LNCAP (cell line): ENCODE measurements at regions not wholly inside any gene's neighbourhood (a gene's known extent, or its start where the extent isn't known, plus 50 kb on each side); places are given as distances from the start of the nearest gene placed in this dataset.

ENCODE experiments used
- TF ChIP-seq, protein P1 (sequence below): fragments of 450-650 bp; IDR thresholded peaks from 2 replicates; pipeline ENCODE4 v1.5.1; 2017; ENCODE audit warnings: mild to moderate bottlenecking

DNA sequence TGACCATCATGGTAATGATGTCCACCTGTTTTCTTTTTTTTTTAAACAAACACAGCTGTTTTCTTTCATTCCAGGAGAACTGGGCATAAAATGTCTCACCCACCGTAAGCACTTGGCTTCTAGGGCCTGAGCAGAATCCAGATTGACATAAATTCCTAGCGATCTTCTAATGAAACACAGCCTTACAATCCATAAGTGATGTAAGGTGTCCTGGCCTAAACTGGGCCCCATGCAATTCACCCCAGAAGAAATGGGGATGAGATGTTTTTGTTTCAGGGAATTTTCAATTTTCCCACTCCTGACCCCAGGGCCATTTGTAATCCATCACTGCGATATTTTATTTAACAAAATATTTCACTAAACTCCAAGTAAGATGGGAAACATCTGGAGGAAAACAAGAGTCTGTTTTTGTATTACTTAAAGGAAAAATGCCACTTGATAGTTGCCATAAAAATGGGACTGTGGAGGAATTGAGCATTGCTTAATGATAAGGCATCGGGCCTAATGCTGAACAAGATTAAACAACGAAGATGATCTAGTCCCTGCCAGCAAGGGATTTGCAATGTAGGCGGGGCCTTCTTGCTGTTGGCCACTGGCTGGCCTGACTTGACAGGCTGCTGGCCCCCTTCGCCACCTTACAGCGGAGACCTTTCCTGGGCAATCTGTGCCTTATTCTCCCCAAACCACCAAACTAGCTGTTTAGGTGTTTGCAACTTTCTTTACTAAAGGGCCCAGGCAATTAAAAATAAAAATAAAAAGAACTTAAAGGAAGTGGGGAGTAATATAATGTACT, 183.7 kb downstream of the CD109 start:
- TF ChIP-seq, protein P1, sequence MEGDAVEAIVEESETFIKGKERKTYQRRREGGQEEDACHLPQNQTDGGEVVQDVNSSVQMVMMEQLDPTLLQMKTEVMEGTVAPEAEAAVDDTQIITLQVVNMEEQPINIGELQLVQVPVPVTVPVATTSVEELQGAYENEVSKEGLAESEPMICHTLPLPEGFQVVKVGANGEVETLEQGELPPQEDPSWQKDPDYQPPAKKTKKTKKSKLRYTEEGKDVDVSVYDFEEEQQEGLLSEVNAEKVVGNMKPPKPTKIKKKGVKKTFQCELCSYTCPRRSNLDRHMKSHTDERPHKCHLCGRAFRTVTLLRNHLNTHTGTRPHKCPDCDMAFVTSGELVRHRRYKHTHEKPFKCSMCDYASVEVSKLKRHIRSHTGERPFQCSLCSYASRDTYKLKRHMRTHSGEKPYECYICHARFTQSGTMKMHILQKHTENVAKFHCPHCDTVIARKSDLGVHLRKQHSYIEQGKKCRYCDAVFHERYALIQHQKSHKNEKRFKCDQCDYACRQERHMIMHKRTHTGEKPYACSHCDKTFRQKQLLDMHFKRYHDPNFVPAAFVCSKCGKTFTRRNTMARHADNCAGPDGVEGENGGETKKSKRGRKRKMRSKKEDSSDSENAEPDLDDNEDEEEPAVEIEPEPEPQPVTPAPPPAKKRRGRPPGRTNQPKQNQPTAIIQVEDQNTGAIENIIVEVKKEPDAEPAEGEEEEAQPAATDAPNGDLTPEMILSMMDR, result no peak

DNA sequence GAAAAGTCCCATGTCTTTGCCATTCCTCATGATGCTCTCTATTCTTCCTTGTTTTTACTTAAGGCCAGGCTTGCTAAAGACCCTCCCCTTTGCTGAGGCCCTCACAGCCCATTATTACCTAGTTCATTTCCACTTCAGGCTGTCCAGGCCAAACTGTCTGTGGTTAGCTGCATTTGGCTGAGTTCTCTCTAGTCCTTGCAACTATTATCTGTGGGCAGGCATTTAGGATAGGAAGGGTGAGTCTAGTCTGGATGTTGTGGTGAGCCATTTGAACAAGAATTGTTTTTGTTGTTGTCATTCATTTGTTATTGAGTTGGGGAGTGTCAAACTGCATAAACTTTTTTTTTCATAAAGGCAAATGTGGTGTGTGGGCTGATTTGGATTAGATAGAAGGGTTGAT, 182.4 kb downstream of the CD109 start:
- TF ChIP-seq, protein P1, result no peak
